ENCODE measurements at regions not wholly inside any gene's neighbourhood (a gene's known extent, or its start where the extent isn't known, plus 50 kb on each side); places are given as distances from the start of the nearest gene placed in this dataset.

- H3K14ac ChIP-seq (replicated peaks; ENCODE audit: low read depth, low read length) = no peak overlapping the region
- intact Hi-C loops (cut with micrococcal nuclease) (no loop called here), dilution Hi-C loops (cut with HindIII; ENCODE audit: low sequenced_read_pairs, unreplicated experiment) (no loop called here), in situ Hi-C loops (cut with MboI; ENCODE audit: low sequenced_read_pairs) (no loop called here)
- H3K79me1 ChIP-seq (ENCODE audit: low read depth in 1 of 2, low read length in 2 of 2) = no peaks in the 10 kb centered on the region
- no TSS peak for BruUV-seq (replicated peaks)
- H3K18ac ChIP-seq (ENCODE audit: low read depth, low read length) = no peak overlapping the region
- no peak overlapping the region for H3K56ac ChIP-seq (ENCODE audit: extremely low read depth, insufficient read depth, low read length)
- H3K9me3 ChIP-seq (ENCODE audit: control insufficient read depth, insufficient read depth, low read length) = no peaks in the 10 kb centered on the region
- TF ChIP-seq SMC3 (IDR thresholded peaks at IDR 0.05; ENCODE audit: low read depth, low read length) (no peak), CTCF (conservative IDR thresholded peaks at IDR 0.05; ENCODE audit: low read depth, low read length) (no peak), RAD21 (IDR thresholded peaks at IDR 0.05; ENCODE audit: low read length) (no peak), MAFK (IDR thresholded peaks at IDR 0.05; ENCODE audit: low read depth, low read length) (no peak)
- H2BK120ac ChIP-seq (ENCODE audit: low read depth, low read length) = no peak overlapping the region
- peaks cover 12% of the 10 kb centered on the region for H3K27me3 ChIP-seq (ENCODE audit: control insufficient read depth, insufficient read depth, low read length)
- no peak overlapping the region for H4K91ac ChIP-seq (ENCODE audit: insufficient read depth, low read depth, low read length)
- H4K8ac ChIP-seq (ENCODE audit: low read depth in 2 of 2, low read length in 2 of 2) = no peak overlapping the region
- H3K4me1 ChIP-seq (ENCODE audit: control insufficient read depth, insufficient read depth, low read length) = no peaks in the 10 kb centered on the region
- CTCF ChIA-PET = no interaction called here
- ATAC-seq (ENCODE audit: low read depth) (no peak), DNase-seq (no peak)
- no peaks in the 10 kb centered on the region for H3K36me3 ChIP-seq (ENCODE audit: control insufficient read depth, insufficient read depth, low read length)
- H2BK20ac ChIP-seq (ENCODE audit: low read depth, low read length) = no peak overlapping the region
- POLR2A ChIA-PET (ENCODE audit: unreplicated experiment) = no interaction called here
- no CpG with 5 or more reads among the region's 9 CpGs for WGBS, 2 experiments (ENCODE audit: extremely low coverage in 2 of 2, insufficient read length in 1 of 2)
- no peaks in the 10 kb centered on the region for H4K20me1 ChIP-seq (ENCODE audit: insufficient read depth, low read length)
- no peak overlapping the region for H2BK5ac ChIP-seq (ENCODE audit: low read depth, low read length, poor library complexity, severe bottlenecking)
- H3K9ac ChIP-seq (ENCODE audit: low read depth, low read length) = no peak overlapping the region
- no peak overlapping the region for H3K4me2 ChIP-seq (ENCODE audit: low read depth, low read length)
- no peak overlapping the region for H4K5ac ChIP-seq (ENCODE audit: low read depth, low read length)
- H3K4me3 ChIP-seq (ENCODE audit: insufficient read depth, low read depth, low read length) = no peak overlapping the region
- H3K27ac ChIP-seq (ENCODE audit: insufficient read depth, low read length) = no peak overlapping the region
- no peak overlapping the region for H2AK5ac ChIP-seq (ENCODE audit: low read depth, low read length)
- no peak overlapping the region for H2BK15ac ChIP-seq (ENCODE audit: low read depth, low read length)
- H2AK9ac ChIP-seq (replicated peaks; ENCODE audit: low read depth, low read length, poor library complexity) = no peak overlapping the region
- no peak overlapping the region for H2AFZ ChIP-seq (replicated peaks; ENCODE audit: low read length, poor library complexity)
- H3K4ac ChIP-seq (ENCODE audit: low read depth, low read length) = no peak overlapping the region
- no peaks in the 10 kb centered on the region for H3K9me1 ChIP-seq (ENCODE audit: insufficient read depth, low read length)
- no peak overlapping the region for H3K23ac ChIP-seq (ENCODE audit: low read depth, low read length)
These were observed 90.9 kb downstream of the ZNF280B start for GRCh38 chr22:22417495-22418162.

Measured in IMR-90 (cell line).